ENCODE measurements at regions not wholly inside any gene's neighbourhood (a gene's known extent, or its start where the extent isn't known, plus 50 kb on each side); places are given as distances from the start of the nearest gene placed in this dataset.
A peak's percentile ranks its signal among the peaks of the same experiment; 100 is the strongest.

DNA sequence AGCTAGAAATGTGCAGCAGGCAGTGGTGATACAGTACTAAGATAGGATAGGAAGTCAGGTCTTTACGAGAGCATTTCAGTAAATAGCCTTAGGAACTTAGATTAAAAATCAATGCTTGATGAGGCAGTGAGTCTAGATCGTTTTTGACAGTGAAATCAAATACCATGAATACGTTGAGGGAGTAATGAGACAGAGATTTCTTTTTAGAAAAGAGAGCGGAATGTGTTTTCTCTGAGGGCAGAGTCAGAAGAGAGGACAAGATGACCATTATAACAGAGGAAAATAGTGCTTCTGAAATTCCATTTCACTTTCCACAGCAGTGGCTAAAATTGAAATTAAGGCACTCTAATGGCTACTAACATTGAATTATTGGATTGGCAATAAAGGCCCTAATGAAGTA lies 339.6 kb downstream of the UTRN start:
- Mint-ChIP-seq H3K36me3 (ENCODE audit: insufficient read depth, unreplicated experiment) (peaks cover 11% of the 10 kb centered on the region), H3K27ac (ENCODE audit: unreplicated experiment) (peak overlapping the region; percentile 11), H3K9me3 (ENCODE audit: unreplicated experiment) (no peaks in the 10 kb centered on the region), H3K4me1 (ENCODE audit: low read depth, unreplicated experiment) (peaks cover 36% of the 10 kb centered on the region), H3K4me3 (ENCODE audit: unreplicated experiment) (no peak overlapping the region), H3K27me3 (ENCODE audit: insufficient read depth, unreplicated experiment) (no peaks in the 10 kb centered on the region)
- Histone ChIP-seq H3K27me3 (replicated peaks; ENCODE audit: control insufficient read depth, insufficient read depth, low read length) (no peaks in the 10 kb centered on the region), H3K9me3 (no peaks in the 10 kb centered on the region), H3K4me3 (ENCODE audit: low read depth, low read length) (no peak overlapping the region), H3K4me1 (peaks cover 23% of the 10 kb centered on the region), H3K36me3 (ENCODE audit: control insufficient read depth, insufficient read depth, low read length) (no peaks in the 10 kb centered on the region)
- intact Hi-C loops (cut with micrococcal nuclease; ENCODE audit: unreplicated experiment), result no loop called here
- CTCF ChIA-PET, result no interaction called here
- TF ChIP-seq, protein P1, sequence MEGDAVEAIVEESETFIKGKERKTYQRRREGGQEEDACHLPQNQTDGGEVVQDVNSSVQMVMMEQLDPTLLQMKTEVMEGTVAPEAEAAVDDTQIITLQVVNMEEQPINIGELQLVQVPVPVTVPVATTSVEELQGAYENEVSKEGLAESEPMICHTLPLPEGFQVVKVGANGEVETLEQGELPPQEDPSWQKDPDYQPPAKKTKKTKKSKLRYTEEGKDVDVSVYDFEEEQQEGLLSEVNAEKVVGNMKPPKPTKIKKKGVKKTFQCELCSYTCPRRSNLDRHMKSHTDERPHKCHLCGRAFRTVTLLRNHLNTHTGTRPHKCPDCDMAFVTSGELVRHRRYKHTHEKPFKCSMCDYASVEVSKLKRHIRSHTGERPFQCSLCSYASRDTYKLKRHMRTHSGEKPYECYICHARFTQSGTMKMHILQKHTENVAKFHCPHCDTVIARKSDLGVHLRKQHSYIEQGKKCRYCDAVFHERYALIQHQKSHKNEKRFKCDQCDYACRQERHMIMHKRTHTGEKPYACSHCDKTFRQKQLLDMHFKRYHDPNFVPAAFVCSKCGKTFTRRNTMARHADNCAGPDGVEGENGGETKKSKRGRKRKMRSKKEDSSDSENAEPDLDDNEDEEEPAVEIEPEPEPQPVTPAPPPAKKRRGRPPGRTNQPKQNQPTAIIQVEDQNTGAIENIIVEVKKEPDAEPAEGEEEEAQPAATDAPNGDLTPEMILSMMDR (IDR thresholded peaks at IDR 0.05; ENCODE audit: insufficient read depth in 1 of 2, low read depth in 1 of 2, low read length in 1 of 2, severe bottlenecking in 1 of 2, unreplicated experiment in 1 of 2), result no peak
- POLR2A ChIA-PET, result no interaction called here
- BruUV-seq (replicated peaks), result no TSS peak
- DNase-seq, result no peak

DNA sequence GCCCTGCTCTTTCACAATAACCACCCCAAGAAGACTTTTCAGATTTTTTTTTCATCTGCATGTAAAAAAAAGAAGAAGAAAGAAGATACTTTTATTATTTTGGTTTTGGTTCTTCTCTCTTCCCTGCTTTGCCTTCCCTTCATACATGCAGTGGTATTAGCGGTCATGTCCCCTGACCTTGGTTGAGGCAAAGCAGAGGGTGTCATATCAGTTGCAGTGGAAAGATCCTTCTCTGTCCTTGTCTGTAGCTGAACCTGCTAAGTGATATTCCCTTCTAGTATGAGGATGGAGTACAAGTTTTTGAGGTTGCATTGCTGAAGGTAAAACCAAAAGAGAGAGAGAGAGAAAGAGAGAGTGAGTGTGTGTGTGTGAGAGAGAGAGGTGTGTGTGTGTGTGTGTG lies 345.7 kb downstream of the UTRN start:
- Histone ChIP-seq H3K9me3 (no peaks in the 10 kb centered on the region), H3K4me3 (ENCODE audit: low read depth, low read length) (no peak overlapping the region), H3K36me3 (ENCODE audit: control insufficient read depth, insufficient read depth, low read length) (no peaks in the 10 kb centered on the region), H3K27me3 (replicated peaks; ENCODE audit: control insufficient read depth, insufficient read depth, low read length) (no peaks in the 10 kb centered on the region), H3K4me1 (peaks cover 6% of the 10 kb centered on the region; the same call in 1 of the 2 replicates)
- intact Hi-C loops (cut with micrococcal nuclease; ENCODE audit: unreplicated experiment), result no loop called here
- TF ChIP-seq, protein P1 (IDR thresholded peaks at IDR 0.05; ENCODE audit: insufficient read depth in 1 of 2, low read depth in 1 of 2, low read length in 1 of 2, severe bottlenecking in 1 of 2, unreplicated experiment in 1 of 2), result no peak
- ChIA-PET POLR2A (no interaction called here), CTCF (no interaction called here)
- Mint-ChIP-seq H3K9me3 (ENCODE audit: unreplicated experiment) (no peaks in the 10 kb centered on the region), H3K4me1 (ENCODE audit: low read depth, unreplicated experiment) (peaks cover 5% of the 10 kb centered on the region), H3K27me3 (ENCODE audit: insufficient read depth, unreplicated experiment) (no peaks in the 10 kb centered on the region), H3K4me3 (ENCODE audit: unreplicated experiment) (no peak overlapping the region), H3K27ac (ENCODE audit: unreplicated experiment) (no peak overlapping the region), H3K36me3 (ENCODE audit: insufficient read depth, unreplicated experiment) (peaks cover 25% of the 10 kb centered on the region)
- no TSS peak for BruUV-seq (replicated peaks)
- no peak for DNase-seq

DNA sequence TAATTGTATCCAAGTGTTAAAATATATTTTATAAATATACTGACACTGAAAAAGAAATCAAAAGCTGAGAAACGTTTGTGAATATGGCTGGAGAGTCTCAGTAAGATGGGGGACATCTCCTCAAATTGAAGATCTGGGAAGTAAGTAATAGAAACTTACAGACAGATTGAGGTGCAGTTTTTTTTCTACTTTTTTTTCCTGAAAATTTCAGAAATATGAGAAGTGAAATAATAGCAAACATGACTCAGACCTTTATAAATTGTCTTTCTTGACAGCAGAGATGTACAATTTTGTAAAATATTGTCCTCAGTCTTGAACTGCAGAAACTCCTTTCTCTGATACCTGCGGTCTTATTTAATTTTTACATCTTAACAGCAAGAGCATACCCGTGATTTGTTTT lies 347.1 kb downstream of the UTRN start:
- Mint-ChIP-seq H3K4me3 (ENCODE audit: unreplicated experiment) (no peak overlapping the region), H3K27ac (ENCODE audit: unreplicated experiment) (no peak overlapping the region), H3K36me3 (ENCODE audit: insufficient read depth, unreplicated experiment) (peaks cover 25% of the 10 kb centered on the region), H3K4me1 (ENCODE audit: low read depth, unreplicated experiment) (no peaks in the 10 kb centered on the region), H3K27me3 (ENCODE audit: insufficient read depth, unreplicated experiment) (no peaks in the 10 kb centered on the region), H3K9me3 (ENCODE audit: unreplicated experiment) (no peaks in the 10 kb centered on the region)
- Histone ChIP-seq H3K9me3 (no peaks in the 10 kb centered on the region), H3K27me3 (replicated peaks; ENCODE audit: control insufficient read depth, insufficient read depth, low read length) (no peaks in the 10 kb centered on the region), H3K4me3 (ENCODE audit: low read depth, low read length) (no peak overlapping the region), H3K36me3 (ENCODE audit: control insufficient read depth, insufficient read depth, low read length) (no peaks in the 10 kb centered on the region), H3K4me1 (peaks cover 3% of the 10 kb centered on the region; the same call in 1 of the 2 replicates)
- TF ChIP-seq, protein P1 (IDR thresholded peaks at IDR 0.05; ENCODE audit: insufficient read depth in 1 of 2, low read depth in 1 of 2, low read length in 1 of 2, severe bottlenecking in 1 of 2, unreplicated experiment in 1 of 2), result no peak
- ChIA-PET CTCF (no interaction called here), POLR2A (no interaction called here)
- BruUV-seq (replicated peaks), result no TSS peak
- intact Hi-C loops (cut with micrococcal nuclease; ENCODE audit: unreplicated experiment), result no loop called here
- no peak for DNase-seq
